CD4-positive, alpha-beta T cell treated with Interleukin-12 subunit alpha and Interleukin-12 subunit beta, for 1 hour (primary cell): ENCODE measurements at regions not wholly inside any gene's neighbourhood (a gene's known extent, or its start where the extent isn't known, plus 50 kb on each side); places are given as distances from the start of the nearest gene placed in this dataset.

Source experiments
- DNase-seq: peaks from one replicate; pipeline ENCODE4 v3.0.0-alpha.2; 2020

DNA sequence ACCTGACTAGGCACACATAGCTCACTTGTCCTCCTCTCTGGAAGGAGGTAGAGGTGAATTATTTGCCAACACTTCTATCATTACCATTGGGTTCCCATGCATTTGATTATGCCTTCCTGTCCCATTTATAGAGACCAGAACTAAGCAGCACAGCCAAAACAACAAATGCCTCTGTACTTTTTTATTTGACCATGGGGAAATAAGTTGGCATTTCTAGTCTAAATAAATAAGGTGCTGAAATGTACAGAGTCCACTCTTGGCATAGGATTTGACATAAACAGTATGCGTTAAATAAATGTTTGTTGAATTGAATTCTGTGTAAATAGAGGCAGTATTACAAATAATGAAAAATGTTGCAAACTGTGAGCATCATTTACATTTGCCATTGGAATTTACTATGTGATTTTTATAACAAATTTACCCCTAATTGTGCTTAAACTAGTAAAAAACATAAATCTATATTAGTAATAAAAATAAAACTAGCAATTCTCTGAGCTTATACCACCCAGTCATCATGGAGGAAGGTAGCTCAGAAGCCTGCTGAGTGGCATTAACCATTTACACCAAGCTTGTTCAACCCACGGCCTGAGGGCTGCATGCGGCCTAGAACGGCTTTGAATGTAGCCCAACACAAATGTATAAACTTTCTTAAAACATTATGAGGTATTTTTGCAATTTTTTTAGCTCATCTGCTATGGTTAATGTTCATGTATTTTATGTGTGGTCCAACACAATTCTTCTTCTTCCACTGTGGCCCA lies 367.8 kb downstream of the FIGN start:
- no peak for DNase-seq

DNA sequence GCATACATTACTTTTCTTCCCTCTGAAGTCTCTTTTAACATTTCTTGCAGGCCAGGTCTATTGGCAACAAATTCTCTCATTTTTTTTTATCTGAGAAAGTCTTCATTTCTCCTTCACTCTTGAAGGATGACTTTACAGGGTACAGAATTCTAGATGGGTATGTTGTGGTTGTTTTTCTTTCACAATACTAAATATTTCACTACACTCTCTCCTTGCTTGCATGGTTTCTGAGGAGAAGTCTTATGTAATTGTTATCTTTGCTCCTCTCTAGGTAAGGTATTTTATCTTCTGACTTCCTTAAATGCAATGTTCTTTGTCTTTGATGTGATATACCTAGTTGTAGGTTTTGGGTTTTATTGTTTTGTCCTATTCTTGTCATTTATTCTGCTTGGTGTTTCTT lies 371.1 kb downstream of the FIGN start:
- no peak for DNase-seq

DNA sequence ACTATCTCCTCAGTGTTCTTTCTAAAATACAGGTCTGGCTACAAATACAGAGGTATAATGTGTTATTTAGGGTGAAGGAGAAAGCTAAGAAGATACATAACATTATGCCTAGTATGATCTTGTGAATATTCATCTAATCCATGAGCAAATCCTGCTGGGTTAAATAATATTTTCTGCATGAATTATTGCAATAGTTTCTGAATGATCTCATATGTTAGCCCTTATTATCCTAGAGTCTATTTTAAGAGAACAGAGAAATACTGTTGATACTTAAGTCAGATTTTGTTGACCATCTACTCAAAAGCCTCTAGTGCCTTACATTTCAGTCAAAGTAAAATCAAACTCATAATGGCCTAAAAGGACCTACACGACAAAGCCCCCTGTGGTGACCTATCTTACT lies 382.3 kb downstream of the FIGN start:
- no peak for DNase-seq

DNA sequence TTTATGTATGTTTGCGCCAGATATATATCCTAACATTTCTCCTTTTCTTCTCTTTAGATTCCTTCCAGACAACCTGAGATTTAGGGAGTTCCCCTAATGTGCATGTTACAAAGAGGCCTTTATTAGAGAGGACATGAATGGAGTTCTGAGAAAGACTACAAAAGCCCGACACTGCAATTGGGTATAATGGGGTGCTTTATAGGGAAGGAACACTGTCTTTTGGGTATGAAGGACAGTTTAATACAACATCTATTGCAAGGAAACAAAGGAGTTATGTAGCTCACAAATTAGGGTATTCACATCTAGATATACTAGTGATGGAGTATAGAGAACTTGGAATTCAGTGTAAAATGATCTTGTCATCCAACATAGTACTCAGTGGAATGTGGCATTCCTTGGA lies 383.8 kb downstream of the FIGN start:
- DNase-seq: no peak

DNA sequence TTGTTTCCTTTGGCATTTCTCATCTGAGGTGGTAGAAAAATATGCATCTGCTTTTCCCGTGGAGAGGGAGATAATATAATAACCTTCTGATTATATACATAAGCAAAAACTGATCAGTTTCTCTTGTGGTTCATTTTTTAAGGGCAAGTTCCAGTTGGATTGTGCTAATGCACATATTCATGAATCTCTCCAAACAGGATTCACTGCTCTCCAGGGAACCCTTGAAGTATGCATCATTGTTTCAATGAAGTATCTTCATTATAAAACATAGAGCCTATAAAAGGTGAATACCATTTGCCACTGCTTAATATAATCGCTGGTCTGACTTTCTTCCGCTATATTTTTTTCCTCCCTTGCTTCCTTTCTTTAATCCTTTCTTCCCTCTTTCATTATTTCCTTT lies 384.7 kb downstream of the FIGN start:
- no peak for DNase-seq

DNA sequence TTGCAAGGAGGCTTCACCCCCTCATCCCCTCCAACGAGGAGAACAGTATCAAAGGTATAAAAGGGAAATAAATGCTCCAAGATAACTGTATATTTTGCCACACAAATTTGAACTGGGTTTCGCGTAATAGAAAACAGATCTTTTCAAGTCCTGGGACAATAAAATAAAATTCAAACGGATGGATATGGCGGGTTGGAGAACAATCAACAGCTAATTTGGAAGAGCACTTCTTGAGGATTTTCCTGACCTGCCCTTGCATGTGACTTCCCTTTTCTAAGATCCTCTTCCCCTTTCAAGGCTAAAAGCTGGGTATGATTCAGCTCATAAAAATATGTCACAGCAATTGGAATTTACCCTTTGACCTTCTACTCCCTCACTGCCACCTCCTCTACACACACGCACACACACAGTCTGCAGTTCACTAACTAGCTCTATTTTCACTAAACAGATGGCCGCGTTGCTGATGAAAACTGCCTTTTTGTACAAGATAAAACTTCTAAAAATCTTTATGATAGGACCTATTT lies 386.9 kb downstream of the FIGN start:
- DNase-seq: no peak

DNA sequence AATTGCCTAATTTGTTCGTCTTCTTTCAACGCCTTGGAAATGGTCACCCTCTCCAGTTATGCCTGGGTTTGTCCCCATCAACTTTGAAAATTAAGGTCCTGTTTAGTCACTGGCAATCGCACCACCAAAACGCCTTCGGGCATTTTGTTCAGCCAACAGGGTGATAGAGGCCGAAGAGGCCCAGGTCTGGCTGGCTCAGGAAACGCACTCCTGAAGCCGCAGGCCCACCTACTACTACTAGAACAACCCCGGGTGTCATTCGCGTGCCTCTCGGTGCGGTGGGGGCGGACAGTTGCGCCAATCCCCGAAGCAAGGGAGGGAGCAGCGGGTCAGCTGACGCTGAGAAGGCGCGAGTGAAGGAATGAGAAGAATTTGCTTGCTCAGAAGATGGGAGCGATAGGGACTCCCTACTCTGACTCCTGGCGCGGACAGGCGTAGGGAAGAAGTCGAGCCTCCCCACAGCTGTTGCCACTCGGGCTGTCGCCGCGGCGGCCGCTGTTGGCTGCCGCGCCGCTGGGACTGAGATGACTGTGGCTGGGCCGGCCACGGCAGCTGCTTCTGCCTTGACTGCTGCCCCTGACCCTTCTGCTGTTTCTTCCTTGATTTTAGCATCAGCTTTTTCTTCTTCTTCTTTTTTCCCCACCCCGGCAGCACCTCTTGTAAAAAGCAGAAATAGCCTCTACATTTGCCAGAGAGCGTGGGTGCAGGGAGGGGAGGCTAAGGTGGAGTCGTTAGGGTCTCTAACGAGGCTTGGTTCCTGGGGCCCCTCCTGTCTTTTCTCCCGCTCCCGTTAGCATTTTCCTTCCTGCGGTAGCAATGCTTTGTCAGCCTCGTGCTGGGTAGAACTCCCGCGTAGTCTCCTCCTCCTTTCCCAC lies 387.6 kb downstream of the FIGN start:
- DNase-seq: no peak

DNA sequence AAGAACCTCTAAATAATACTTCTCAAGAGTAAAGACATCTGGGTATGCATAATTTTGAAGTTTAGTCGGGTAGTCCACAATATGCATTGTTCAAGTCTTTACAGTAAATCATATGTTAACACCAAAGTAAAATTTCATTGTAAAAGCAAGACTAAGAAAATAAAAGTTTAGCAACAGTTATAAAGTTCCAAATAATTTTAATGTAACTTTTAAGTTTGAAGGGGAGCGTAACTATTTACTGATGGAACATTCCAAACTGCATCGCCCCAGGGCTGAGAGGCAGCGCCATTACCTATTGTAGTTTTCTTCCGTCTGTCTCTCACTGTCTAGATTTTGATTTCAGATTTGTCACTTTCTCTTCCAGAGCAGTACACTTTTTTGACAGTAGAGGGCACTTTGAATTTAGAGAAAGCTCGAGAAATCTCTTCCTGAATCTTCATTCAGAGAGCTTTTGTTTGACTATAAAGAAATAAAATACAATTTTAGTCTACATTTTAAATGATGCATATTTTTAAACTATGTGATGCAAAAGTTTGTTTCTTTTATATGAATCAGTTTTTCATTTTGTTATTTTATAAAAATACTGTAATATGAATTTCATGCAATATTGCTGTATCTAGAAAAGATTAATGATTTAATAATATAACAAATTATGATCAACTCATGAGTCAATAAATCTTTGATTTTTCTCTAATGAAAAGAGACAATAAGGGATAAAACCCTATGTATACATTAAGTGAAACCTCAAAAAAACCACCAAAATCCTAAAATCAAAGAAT lies 389.8 kb downstream of the FIGN start:
- peak; percentile 6 for DNase-seq

DNA sequence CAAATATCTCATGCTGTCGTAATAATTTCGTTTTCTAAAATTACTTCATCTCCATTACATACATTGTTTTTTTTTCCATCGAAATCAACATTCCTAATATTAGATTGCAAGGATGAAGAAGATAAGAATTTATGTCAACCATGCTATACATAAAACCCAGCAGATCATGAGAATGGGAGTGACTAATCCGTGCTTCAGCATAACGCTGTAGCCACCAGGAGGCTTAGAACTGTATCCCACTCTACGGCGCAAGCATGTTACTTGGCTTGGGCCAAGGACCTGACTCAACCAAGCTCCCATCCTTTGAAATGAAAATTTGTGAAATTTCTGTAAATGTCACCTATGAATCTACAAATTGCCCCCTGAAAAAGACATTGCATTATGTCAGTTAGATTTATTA lies 392.5 kb downstream of the FIGN start:
- no peak for DNase-seq

DNA sequence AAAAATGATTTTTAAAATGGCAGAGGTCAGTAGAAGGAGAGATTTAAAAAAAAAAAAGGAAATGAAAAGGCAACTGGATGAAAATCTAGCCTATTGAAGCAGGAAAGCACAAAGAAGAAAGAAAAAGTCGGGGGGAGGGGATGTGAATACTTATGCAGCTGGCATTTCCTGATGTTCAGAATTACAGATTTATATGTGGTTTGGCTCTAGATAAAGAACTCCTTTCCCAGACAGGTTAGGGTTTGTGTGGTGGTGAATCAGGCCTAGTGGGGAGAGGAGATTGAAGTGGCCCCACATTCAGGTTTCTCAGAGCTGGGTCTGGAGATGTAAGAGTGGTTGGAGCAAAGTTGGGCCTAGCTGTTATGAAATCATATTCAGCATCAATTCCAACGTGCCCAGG lies 394.4 kb downstream of the FIGN start:
- DNase-seq: no peak

DNA sequence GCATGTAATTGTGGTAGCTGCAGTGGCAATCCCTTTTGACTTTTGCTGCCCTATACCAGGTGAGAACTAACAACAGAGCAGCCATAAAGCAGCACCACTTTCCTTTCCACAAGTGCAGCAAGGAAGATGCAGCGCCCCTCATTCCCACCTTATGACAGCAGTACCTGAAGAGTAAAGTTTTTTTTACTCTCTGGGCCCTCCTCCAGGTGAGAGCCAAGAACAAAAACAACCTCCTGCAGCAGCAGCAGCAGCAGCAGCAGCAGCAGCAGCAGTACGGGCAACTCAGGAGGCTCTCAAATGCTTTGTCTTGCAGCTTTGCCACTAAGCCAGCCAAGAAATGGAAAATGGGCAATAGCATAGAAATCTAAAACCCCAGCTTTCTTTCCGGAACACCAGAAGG lies 397.5 kb downstream of the FIGN start:
- DNase-seq: no peak

DNA sequence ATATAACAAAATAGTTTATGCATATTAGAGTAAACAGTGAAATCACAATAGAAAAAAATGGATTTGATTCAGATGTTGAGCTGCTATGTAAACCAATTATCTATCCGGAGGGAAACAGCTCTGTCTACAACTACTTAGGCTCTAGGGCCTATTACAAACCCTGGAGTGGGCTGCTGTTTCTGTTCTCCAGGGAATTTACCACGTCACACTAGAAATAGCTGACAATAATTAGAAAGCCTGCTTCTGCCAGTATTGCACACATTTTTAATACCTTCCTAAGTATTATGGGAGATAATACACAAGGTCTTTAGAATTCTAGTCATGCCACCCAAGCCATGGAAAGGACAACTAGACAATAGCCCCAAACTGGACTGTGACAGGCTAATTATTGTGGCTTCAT lies 411.1 kb downstream of the FIGN start:
- DNase-seq: no peak

DNA sequence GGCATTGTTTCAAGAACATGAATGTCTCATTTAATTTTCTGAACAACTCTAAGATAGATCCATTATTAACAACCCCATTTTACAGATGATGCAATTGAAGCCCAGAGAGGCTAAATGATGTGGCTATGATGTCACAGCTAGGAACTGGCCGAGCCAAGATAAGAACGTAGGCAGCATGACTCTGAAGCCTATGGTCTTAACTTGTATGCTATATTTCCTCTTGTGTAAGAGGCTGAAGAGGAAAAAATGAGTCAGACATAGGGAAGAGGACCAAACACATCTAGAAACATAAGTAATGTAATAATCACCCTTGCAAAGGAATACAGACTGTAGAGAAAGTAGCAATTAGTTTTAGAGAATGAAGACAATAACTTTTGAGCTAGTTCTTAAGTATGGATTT lies 416.8 kb downstream of the FIGN start:
- no peak for DNase-seq

DNA sequence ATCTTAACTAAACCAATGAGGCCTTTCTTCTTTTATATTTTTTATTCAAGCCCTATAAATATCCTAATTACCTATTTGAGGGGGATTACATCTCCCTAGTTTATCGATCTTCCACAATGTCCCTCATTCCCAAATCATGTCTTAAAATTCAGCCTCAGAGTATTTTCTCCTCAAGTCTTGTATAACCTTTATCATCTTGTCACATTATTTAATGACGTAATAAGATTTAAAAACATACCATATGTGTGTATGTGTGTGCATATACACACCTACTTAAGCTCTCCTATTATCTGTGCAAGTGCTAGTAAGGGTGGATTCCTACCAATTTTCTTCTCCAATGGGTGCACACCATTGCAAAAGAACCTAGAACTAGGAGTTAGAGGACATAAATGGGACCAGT lies 421.1 kb downstream of the FIGN start:
- no peak for DNase-seq

DNA sequence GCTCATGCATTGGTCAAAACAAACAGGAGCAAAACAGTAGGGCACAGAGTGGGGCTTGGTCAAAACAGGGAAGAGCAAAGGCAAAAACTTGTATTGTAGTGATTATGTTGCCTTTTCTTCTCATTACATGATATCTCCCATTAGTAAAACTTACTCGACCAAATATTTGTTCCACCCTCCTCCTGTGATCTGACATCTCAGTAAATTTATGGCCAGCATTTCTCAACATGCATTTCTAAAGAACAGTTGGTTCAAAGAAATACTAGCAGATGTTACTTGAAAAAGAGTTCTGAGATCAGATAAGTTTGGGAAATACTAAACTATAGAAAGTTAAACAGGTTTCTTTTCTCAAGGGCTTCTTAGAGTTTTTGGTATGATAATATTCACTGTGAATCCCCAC lies 423.1 kb downstream of the FIGN start:
- no peak for DNase-seq

DNA sequence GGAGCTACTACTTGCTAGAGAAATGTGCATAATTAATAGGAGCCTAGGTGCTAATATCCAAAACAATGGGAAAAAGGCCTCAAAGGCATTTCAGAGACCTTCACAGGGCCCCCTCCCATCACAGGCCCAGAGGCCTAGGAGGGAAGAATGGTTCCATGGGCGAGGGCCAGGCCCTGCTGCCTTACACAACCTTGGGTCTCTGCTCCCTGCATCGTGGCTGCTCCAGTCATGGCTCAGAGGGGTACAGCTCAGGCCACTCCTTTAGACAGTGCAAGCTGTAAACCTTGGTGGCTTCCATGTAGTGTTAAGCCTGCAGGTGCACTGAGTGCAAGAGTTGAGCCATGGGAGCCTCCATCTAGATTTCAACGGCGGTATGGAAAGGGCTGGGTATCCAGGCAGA lies 429.2 kb downstream of the FIGN start:
- no peak for DNase-seq

DNA sequence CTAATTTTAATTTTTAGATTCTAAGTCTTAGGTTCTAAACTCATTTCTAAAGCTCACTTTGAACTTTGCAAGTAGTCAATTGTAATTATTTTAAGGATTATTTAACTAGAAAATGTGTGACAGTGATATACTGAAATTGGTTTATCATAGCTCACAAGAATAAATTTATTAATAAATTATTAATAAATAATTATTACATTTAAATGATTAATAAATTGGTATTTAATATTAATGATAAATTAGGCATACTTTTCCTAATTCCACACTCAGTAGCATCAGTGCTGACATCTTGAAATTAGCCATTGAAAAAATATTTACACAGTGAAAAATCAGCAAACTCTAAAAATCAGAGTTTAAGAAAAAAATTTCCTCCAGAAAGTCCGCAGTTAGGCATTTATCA lies 433.7 kb downstream of the FIGN start:
- no peak for DNase-seq

DNA sequence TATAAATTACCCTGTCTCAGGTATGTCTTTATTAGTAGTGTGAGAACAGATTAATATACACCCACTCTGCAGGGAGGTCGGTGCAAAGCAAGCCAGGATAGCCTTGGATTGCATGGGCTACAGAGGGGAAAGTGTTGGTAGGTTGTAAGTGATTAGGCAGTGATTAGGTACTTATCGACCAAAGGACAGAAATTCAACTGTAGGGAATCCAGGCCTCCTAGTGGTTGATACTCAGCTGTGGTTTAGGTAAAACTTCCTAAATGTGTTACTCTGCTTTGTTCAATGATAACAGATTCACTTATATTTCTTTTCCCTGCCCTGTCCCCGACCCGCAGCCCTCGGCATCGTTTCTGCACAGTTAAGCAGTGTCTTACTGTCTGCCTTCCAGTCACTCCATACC lies 444.0 kb downstream of the FIGN start:
- DNase-seq: no peak

DNA sequence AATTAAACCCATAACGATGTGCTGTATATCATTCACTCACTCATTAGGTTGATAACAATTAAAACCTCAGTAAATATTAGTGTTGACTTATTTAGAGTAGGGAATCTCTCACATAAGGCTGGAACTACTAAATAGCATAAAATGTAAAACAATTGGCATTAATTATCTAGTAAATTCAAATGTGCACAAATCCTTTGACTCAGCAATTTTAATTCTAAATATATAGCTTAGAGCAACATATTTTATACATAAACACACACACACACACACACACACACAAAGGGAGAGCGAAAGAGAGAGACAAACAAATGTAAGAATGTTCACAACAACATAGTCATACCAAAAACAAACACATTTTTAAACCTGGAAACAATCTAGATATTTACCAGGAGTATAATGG lies 443.1 kb upstream of the KCNH7 start:
- DNase-seq: no peak

DNA sequence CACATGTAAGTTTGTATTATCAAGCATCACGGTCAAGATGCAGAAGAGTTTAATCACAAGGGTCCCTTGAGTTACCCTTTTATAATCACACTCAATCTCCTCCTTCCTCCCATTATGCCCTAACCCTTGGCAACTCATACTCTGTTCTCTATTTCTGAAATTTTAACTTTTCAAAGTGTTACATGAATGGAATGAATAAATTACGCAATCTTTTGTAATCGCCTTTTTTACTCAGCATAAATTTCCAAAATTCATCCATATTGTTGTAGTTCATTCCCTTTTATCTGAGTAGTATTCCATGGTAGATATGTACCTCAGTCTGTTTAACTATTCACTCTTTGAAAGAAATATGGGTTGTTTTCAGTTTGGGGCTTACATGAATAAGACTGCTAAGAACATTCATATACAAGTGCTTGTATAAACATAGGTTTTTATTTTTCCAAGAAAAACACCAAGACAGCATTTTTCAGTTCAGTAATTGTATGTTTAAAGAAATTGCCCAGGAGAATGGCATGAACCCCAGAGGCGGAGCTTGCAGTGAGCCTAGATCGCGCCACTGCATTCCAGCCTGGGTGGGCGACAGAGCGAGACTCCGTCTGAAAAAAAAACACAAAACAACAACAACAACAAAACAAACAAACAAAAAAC lies 430.9 kb upstream of the KCNH7 start:
- DNase-seq: no peak

DNA sequence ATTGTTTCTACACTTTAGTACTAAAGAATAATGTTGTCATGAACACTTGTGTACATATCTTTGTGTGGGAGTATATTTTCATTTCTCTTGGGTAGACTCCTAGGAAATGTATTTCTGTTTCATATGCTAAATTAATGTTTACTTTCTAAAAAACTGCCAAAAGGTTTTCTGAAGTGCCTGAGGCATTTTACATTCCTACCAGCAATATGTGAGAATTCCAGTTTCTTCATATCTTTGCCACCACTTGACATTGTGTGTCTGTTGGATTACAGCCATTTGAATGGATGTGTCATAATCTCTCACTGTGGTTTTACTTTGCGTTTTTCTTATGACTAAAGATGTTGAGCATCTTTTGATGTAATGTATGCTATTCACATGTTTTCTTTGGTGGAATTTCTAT lies 428.2 kb upstream of the KCNH7 start:
- no peak for DNase-seq

DNA sequence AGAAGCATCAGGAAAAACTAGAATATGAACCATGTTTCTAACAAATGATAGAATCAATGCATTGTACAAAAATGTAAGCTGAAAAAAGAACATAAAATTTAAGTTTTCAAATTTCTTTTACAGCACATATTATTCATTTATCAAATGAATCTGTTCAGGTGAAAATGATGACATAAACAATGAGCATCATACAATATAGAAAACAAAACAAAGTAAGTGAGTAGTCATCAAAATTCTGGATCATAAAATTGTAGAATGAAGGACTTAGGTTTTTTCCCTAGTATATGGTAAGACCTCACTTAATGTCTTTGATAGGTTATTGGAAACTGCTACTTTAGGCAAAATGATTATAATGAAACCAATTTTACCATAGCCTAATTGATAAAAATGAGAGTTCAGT lies 427.0 kb upstream of the KCNH7 start:
- no peak for DNase-seq

DNA sequence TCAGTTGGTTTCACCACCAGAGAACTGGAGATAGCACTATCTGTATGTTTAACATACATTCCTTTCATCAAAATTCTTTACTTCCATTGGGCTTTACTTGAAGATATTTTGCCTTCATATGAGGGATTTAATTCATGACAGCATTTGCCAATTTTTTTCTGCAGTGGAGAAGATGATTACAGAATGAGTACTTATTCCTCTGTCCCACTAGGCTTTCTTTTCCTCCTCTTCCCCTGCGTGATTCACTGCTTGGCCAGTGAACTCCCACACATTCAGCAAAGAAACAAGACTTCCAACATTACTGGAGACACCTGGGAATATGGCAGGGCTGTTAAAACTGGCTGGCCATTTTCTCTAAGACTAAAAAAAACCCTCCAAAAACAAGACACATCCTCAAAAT lies 425.8 kb upstream of the KCNH7 start:
- DNase-seq: no peak
